GM18951 (cell line): ENCODE measurements at regions not wholly inside any gene's neighbourhood (a gene's known extent, or its start where the extent isn't known, plus 50 kb on each side); places are given as distances from the start of the nearest gene placed in this dataset.

ENCODE experiments used
- POLR2A ChIP-seq: IDR thresholded peaks from 4 replicates; pipeline ENCODE4 v1.6.1; 2011; ENCODE audit warnings: mild to moderate bottlenecking; ENCODE audit not compliant: insufficient read length, insufficient read depth; ENCODE audit errors: extremely low read depth
- in situ Hi-C: fragments of 300-500 bp; cut with MboI; formaldehyde crosslinking; loops from one replicate; pipeline ENCODE4 v1.12.0; 2022; ENCODE audit warnings: low sequenced_read_pairs, mixed read lengths, inconsistent platforms; ENCODE audit not compliant: unreplicated experiment

DNA sequence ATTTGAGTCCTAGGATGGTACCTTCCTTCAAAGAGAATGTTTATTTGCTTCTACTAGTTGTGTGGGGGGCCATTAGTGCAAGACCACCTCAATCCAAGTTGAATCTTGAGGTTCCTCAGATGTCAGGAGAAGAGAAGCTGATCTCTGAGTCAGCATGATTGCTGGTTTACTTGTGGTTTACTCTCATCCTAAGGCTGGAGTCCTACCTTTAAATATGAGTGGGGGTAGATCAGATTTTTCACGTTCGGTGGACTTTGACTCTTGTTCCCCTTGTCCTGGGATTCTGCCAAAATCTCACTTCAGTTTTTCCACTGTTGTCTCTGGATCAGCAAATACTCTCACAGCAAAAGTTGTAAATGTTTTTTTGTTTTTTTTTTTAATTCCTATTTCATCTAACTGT is 84.6 kb upstream of the F13A1 start:
- TF ChIP-seq POLR2A = no peak
- in situ Hi-C loops = no loop called here

DNA sequence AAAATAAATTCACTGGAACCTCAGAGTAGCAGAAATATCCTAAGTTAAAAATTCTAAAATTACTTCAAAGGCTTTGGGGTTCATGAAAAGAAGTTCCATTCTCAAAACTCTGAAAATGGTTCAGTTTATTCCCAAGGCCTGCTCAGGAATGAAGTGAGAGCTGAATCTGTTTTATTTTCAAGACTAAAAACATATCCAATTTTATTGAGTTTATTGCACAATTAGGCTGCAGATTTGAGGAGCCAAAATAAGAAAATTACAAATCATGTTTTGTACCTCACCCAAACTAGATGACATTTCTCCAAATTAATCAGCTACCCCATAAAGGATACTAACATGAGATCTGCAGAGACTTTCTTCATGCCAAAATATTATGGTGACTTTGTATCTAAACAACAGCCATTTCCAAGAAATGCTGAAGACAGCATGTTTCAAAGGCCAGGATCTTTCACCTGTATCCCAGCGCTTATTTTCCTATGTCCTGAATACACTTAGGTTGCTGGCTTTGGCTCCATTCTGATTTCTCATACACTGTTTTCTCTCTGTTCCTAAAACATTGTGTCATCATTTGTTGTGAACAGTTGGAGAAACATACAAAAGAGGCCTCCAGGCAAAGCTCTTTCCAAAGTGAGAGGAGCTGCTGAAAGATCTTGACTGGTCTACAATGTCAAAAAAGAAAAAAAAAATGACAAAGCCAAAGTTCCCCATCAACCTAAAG is 85.7 kb upstream of the F13A1 start:
- in situ Hi-C loops = no loop called here
- no peak for TF ChIP-seq POLR2A

DNA sequence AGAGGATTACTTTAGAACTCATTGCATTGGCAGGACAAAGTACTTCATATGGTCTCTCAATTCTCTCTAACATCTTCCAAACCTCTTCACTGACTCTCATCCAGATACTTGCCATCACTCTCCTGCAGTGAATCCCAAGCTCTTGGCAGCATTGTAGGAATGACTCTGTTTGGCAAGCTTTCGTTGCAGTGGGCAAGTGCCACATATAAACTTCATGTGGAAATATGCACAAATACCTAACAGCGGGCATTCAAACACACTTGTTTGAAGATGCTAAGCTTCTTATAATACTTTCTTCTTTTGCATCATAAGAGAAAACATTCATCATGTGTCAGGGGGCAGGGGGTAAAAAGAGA is 86.2 kb upstream of the F13A1 start:
- no peak for TF ChIP-seq POLR2A
- in situ Hi-C loops = no loop called here

DNA sequence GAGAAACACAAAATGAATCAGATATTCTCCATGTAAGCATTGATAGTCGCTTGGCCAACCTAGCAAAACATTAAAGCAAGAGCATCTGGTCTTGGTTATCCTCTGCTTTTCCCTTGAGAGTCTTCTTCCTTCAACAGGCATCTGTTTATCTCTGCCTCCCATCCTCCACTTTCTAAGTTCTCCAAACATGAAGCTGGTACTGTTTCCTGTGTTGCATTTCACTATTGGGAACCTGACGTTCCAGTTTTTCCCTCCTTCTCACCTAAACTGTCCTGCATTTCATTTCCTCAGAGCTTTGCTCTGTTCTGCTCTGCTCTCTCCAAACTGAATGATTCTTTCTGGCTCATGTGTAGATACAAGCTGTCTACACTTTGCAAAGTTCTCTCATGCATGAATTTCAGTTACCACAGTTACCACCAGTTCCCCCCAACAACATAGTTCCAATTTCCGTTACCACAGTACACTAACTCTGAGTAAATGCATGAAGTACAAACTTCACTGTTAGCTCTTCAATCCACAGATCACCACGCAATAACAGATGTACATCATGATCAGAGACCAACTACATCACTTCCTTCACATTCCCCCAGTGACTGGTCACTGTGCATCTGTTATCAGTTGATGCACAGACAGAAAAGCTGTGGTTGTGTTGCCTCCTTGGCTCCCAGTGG is 86.7 kb upstream of the F13A1 start:
- in situ Hi-C loops = no loop called here
- no peak for TF ChIP-seq POLR2A

DNA sequence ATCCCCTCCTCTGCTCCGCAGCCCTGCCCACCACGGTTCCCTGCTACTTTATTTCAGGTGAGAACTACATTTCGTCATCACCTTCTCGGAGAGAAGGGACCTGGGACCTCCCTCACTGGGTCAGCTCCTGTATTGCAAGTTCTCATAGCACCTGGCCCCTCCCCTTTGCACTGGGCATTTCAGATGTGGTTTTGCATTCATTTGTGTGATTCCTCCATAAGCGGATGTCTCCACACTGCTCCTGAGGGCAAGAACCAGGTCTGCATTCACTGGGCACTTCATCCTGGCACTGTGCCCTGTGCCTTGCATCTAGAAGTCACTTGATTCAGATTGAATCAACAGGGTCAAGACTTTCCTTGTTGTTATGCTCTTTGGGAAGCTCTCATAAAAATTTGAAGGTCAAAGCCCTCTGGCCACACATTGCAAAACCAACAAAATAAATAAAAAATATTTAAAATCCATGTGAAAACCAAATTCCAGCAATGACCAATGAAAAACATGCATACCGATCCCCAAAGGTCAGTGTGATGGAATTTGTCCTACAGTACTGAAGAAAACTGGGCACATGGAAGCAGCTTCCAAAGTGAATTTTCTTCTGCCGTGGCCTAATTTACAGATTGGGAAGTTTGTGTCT is 89.1 kb upstream of the F13A1 start:
- in situ Hi-C loops = no loop called here
- TF ChIP-seq POLR2A = no peak

DNA sequence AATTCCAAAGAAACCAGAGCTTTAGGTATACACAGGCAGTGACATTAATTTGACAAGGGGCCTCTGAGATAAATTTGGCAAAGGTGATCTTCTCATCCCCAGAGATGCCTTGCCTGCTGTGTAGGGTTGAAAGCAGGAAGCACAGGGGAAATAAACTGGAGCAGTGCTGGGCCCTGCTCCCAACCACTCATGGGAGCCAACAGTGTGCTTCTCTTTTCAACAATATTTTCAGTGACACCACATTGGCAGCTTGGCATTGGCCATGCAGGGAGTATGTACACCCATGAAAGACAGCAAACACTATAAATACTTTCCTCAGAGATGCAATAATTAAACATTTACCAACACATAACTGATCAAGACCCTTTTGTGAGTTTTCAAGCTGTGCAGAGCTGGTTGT is 90.7 kb upstream of the F13A1 start:
- no peak for TF ChIP-seq POLR2A
- in situ Hi-C loops = no loop called here

DNA sequence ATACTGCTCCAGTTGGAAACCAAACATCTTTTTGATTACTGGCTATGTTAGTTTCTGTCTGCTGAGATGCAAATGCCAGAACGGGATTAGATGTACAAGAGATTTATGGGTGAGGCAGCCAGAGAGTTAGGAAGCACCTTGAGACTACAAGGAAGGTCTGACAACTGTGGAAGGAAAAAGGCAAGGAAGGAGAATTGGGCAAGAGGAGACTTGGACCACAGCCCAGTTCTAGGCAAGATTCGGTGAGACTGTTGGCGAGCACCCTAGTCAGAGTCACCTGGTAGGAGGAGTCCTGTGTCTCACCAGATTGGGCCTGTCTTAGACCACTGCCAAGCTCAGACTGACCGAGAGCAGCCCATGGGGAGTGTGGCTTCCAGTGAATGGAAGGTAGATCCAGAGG is 91.8 kb upstream of the F13A1 start:
- no peak for TF ChIP-seq POLR2A
- in situ Hi-C loops = no loop called here

DNA sequence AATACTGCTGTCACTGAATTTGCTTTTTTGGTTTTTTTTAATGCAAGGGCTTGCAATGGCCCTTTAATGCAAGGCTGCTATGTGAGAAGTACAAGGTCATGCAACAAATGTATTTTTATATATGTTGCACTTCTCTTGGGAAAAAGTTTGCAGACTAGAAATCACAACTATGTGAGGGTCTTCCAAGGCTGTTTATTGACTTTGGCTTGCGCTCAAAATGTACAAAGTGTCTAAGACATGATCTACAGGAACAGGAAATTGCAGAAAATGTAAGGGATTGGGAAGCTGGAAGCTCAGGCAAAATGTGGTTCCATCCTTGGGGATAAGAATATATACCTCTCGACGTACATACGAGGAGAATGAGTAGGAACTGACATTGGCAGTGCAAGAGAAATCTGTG is 92.2 kb upstream of the F13A1 start:
- in situ Hi-C loops = no loop called here

DNA sequence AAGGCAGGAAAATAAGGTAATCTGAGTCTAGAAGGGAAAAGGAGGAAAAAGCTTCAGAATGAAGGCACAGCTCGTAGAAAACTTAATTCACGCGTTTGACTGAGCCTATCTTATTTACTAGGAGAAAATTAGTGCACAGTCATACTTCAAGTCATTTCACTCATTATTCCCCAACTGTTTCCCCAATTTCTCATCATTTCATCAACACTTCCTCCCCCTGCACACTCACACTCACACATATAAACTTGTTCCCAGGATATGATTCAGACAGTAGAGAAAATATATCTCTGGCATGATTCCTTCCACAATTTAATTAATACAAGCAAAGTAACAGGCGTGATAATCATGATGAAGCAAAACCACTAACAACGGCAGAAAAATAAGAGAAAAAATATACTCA is 94.5 kb upstream of the F13A1 start:
- in situ Hi-C loops = no loop called here

More for the DNA sequence above, 92.2 kb upstream of the F13A1 start:
- no peak for TF ChIP-seq POLR2A

DNA sequence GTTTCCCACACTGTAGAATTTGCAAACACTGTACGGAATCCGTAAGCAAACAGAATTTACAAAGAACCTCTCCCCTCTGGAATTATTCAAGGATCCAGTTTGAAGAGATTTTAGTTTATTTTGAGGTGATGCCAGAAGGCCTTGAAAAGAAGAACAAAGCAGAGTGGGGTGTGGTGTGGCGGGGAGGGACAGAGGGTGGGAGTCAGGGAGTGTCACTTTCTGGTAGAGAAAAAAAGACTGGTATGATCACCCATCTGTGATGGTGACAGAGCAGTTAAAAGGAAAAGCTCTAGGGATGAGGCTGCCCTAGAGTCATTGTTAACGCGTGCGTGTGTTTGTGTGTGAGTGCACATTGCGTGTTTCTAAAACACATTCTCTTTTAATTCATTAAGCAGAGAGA is 97.0 kb upstream of the F13A1 start:
- no peak for TF ChIP-seq POLR2A
- in situ Hi-C loops = no loop called here

More for the DNA sequence above, 94.5 kb upstream of the F13A1 start:
- TF ChIP-seq POLR2A = no peak

DNA sequence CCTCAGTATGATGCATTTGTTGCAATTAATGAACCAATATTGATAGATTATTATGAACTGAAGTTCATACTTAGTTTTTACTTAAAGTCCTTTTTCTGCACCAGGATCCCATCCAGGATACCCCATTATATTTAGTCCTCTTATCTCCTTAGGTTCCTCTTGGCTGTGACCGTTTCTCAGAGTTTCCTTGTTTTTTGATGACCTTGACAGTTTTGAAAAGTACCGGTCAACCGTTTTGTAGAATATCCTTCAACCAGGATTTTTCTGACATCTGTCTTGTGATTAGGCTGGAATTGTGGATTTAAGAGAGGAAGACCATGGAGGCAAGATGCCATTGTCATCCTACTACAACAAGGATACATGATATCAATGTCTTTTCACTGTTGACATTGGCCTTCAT is 98.0 kb upstream of the F13A1 start:
- TF ChIP-seq POLR2A = no peak
- in situ Hi-C loops = no loop called here

DNA sequence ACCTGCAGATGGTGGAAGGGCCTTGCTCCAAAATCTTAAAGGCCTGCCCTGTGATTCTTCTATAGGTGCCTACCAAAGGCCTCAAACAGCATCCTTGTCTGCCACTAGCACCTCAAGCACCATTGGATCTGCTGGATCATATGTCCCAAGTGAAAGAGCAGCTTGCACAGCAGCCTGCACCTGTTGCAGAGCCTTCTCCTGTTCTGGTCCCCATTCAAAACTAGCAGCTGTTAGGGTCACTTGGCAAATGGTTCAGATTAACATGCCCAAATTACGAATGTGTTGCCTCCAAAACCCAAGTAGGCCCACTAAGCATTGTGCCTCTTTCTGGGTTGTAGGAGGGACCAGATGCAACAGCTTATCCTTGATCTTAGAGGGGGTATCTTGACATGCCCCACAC is 99.6 kb upstream of the F13A1 start:
- TF ChIP-seq POLR2A = no peak

DNA sequence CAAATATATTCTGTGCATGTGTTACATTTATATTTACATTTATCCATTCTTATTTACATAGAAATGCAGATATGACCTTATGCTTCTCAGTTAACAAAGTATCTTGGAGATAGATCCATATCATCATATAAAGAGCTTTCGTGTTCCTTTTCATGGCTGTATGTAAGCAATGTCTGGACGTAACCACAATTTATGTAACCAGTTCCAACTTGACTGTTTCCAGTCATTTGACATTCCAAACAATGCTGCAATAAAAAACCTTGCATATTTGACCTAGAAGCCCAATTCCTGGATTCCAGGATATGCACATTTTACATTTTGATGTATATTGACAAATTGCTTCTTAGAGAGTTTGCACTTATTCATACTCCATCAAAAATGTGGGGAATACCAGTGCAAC is 113.7 kb upstream of the F13A1 start:
- no peak for TF ChIP-seq POLR2A
- in situ Hi-C loops = no loop called here

More for the DNA sequence above, 99.6 kb upstream of the F13A1 start:
- in situ Hi-C loops = no loop called here

DNA sequence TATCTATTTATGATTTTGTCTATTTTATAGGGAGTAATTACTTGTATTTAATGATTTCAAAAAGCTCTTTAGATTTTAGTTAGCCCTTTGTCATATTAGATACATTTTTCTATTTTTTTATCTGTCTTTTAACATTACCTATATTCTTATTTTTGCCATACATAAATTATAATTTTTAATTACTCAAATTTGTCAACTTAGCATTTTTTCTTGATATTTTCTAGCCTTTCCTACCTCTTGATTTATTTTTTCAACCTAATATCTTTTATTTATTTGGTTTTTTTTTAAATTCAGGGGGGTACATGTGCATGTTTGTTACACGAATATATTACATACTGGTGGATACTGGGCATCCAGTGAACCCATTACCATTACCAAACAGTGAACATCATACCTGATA is 114.3 kb upstream of the F13A1 start:
- TF ChIP-seq POLR2A = no peak
- in situ Hi-C loops = no loop called here
